Mammary epithelial cell (primary cell): ENCODE measurements at regions not wholly inside any gene's neighbourhood (a gene's known extent, or its start where the extent isn't known, plus 50 kb on each side); places are given as distances from the start of the nearest gene placed in this dataset.

Experiments
- EZH2 ChIP-seq: IDR thresholded peaks from 2 replicates; pipeline ENCODE4 v1.6.1; 2012; ENCODE audit warnings: low read length, inconsistent platforms, borderline replicate concordance
- TF ChIP-seq, protein P1 (sequence below), 2 donors: IDR thresholded peaks in 1 of 2; conservative IDR thresholded peaks in 1 of 2; 2 replicates each; pipeline ENCODE4 v1.5.1; 2011 to 2012; ENCODE audit warnings: inconsistent platforms in 2 of 2, low read length in 2 of 2, mild to moderate bottlenecking in 2 of 2, control low read depth in 1 of 2, low read depth in 1 of 2; ENCODE audit not compliant: insufficient read depth in 1 of 2; ENCODE audit errors: extremely low read depth in 1 of 2

DNA sequence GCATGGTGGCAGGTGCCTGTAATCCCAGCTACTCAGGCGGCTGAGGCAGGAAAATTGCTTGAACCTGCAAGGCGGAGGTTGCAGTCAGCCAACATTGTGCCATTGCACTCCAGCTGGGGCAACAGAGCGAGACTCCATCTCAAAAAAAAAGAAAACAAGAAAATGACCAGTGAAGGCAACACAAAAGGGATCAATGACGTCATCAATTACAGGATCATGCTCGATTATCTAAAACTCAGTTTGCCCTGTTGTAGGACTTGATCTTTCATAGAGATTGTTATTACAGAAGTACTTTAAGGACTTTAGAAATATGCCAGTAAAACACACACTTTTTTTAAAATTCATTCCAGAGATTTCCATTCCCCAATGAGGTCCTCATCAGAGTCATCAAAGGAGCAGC, 147.8 kb downstream of the ETS2 start:
- TF ChIP-seq, protein P1, sequence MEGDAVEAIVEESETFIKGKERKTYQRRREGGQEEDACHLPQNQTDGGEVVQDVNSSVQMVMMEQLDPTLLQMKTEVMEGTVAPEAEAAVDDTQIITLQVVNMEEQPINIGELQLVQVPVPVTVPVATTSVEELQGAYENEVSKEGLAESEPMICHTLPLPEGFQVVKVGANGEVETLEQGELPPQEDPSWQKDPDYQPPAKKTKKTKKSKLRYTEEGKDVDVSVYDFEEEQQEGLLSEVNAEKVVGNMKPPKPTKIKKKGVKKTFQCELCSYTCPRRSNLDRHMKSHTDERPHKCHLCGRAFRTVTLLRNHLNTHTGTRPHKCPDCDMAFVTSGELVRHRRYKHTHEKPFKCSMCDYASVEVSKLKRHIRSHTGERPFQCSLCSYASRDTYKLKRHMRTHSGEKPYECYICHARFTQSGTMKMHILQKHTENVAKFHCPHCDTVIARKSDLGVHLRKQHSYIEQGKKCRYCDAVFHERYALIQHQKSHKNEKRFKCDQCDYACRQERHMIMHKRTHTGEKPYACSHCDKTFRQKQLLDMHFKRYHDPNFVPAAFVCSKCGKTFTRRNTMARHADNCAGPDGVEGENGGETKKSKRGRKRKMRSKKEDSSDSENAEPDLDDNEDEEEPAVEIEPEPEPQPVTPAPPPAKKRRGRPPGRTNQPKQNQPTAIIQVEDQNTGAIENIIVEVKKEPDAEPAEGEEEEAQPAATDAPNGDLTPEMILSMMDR (conservative IDR thresholded peaks at IDR 0.05 in 1 of 2, IDR thresholded peaks at IDR 0.05 in 1 of 2; ENCODE audit: extremely low read depth in 1 of 2, insufficient read depth in 1 of 2, low read depth in 1 of 2, low read length in 2 of 2), result no peak
- no peak for TF ChIP-seq EZH2
